ENCODE measurements at regions not wholly inside any gene's neighbourhood (a gene's known extent, or its start where the extent isn't known, plus 50 kb on each side); places are given as distances from the start of the nearest gene placed in this dataset. TPM values are rescaled to one million over a fixed set of nuclear protein-coding genes. Genes with fewer than 3 reads are reported as not detected.
A peak's percentile ranks its signal among the peaks of the same experiment; 100 is the strongest.

DNA sequence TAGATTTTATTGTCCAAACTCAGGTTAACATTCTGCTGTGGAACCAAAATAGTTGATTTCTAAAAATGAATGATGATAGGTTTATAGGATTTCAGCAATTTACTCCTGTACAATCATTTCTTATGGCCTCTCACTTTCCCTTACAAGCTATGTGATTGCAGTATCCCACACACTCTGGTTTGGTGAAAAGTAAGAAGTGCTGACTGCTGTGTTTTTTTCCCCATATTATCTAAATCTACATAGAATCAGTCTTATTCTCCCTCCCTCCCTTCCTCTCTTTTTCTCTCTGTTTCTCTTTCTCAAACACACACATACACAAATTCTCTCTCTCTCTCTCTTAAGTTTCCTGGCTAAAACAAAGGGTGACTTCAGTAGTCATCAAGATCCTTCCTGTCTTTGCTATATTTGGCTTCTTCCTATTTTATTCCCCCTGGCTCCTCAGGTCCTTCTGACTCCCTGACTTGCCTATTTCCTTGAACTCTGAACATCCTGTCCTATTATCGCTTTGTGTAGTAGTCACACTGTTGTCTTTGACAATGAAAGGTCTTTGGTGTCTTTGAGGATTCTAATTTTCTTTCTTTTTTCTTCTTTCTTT lies 55.9 kb upstream of the HAPLN1 start:
- Histone ChIP-seq H3K23me2 (ENCODE audit: low read depth, low read length) (no peaks in the 10 kb centered on the region; the same call in 1 of the 2 replicates), H3K27ac (ENCODE audit: low read depth, low read length) (no peak overlapping the region), H3K9ac (replicated peaks in 1 of 4; ENCODE audit: extremely low read depth in 1 of 4, low read depth in 3 of 4, low read length in 3 of 4) (no peak overlapping the region), H4K20me1 (replicated peaks in 1 of 2; ENCODE audit: control insufficient read depth in 1 of 2, insufficient read depth in 2 of 2, low read length in 2 of 2) (no peaks in the 10 kb centered on the region), H3K18ac (ENCODE audit: extremely low read depth, low read length) (no peak overlapping the region), H3K23ac (ENCODE audit: insufficient read length) (no peak overlapping the region), H2AK5ac (ENCODE audit: low read depth, low read length) (no peak overlapping the region), H3K4ac (replicated peaks; ENCODE audit: insufficient read length, low read depth, low read length) (no peak overlapping the region), H3K36me3 (ENCODE audit: control insufficient read depth in 2 of 4, insufficient read depth in 4 of 4, low read length in 3 of 4) (no peaks in the 10 kb centered on the region), H3K79me1 (ENCODE audit: low read depth, low read length) (no peaks in the 10 kb centered on the region), H3K27me3 (replicated peaks in 1 of 4; ENCODE audit: control insufficient read depth in 3 of 4, extremely low read depth in 1 of 4, insufficient read depth in 3 of 4, low read length in 3 of 4) (peaks cover 0 to 2% (median 0%) of the 10 kb centered on the region in 4 experiments; a peak in 1 of 7 replicates), H3K9me3 (ENCODE audit: insufficient read depth in 2 of 2, low read depth in 1 of 2, low read length in 1 of 2) (no peaks in the 10 kb centered on the region), H3K4me1 (replicated peaks in 1 of 4; ENCODE audit: control insufficient read depth in 3 of 4, insufficient read depth in 4 of 4, low read length in 3 of 4) (no peaks in the 10 kb centered on the region), H2BK12ac (ENCODE audit: low read depth, low read length) (no peak overlapping the region), H4K91ac (replicated peaks; ENCODE audit: insufficient read length, low read length) (no peak overlapping the region), H4K5ac (ENCODE audit: insufficient read length, low read depth, low read length) (no peak overlapping the region), H2BK15ac (ENCODE audit: low read length) (no peak overlapping the region), H3K4me3 (ENCODE audit: extremely low read depth in 1 of 4, insufficient read depth in 2 of 4, low read depth in 3 of 4, low read length in 4 of 4) (no peak overlapping the region), H2BK120ac (replicated peaks; ENCODE audit: low read depth, low read length) (no peak overlapping the region), H3K79me2 (ENCODE audit: control insufficient read depth in 1 of 2, insufficient read depth in 2 of 2, low read length in 2 of 2) (no peaks in the 10 kb centered on the region), H3K56ac (replicated peaks; ENCODE audit: insufficient read length, low read depth, low read length) (no peak overlapping the region), H2AFZ (ENCODE audit: low read length) (no peak overlapping the region), H3K4me2 (ENCODE audit: insufficient read depth in 1 of 2, low read depth in 2 of 2, low read length in 2 of 2) (no peak overlapping the region), H3K14ac (ENCODE audit: insufficient read length) (no peak overlapping the region), H4K8ac (ENCODE audit: extremely low read depth, insufficient read depth, low read length) (no peak overlapping the region), H2BK20ac (ENCODE audit: low read length) (no peak overlapping the region), H2BK5ac (ENCODE audit: low read depth, low read length) (no peak overlapping the region)
- WGBS, 2 experiments (ENCODE audit: extremely low coverage in 1 of 2, insufficient coverage in 1 of 2, insufficient read length in 1 of 2, insufficient replicate concordance in 2 of 2, low coverage in 1 of 2, low lambda C conversion rate in 2 of 2, missing lambda C conversion rate in 1 of 2), result 63% methylated on average over 1 of the region's 1 CpG; no CpG with 5 or more reads in 1 of the 2 experiments
- DNase-seq (ENCODE audit: low read depth in 1 of 2, low spot score in 2 of 2), result no peak
- TF ChIP-seq, protein P1, sequence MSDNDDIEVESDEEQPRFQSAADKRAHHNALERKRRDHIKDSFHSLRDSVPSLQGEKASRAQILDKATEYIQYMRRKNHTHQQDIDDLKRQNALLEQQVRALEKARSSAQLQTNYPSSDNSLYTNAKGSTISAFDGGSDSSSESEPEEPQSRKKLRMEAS (IDR thresholded peaks at IDR 0.05), result no peak
- 0 out of 2 replicates have a peak, but pooled peaks have one; percentile 18 for TF ChIP-seq MAFK (IDR thresholded peaks at IDR 0.05; ENCODE audit: low read depth, low read length)
- no peak for FAIRE-seq
- POLR2A ChIA-PET (ENCODE audit: partially characterized antibody), result no interaction called here
- CTCF ChIA-PET (ENCODE audit: partially characterized antibody), result no interaction called here

Small RNAs in the stretch of these regions (small RNA-seq; reads per million reads assigned to genes)
- not detected for gene RNU4-11P (ENCODE audit: insufficient read depth)
